PC-9 (cell line): ENCODE measurements at regions not wholly inside any gene's neighbourhood (a gene's known extent, or its start where the extent isn't known, plus 50 kb on each side); places are given as distances from the start of the nearest gene placed in this dataset.

Source experiments
- BruUV-seq: library from RNA; stranded (reverse); fragments of 400-500 nt; replicated peaks from 2 replicates; lab custom pipeline; 2021; lab: Mats Ljungman, UMichigan
- CTCF ChIA-PET: fragments of 300-600 bp; sonication (Branson Sonifier 250); formaldehyde crosslinking; loops from one replicate; lab custom pipeline; 2022; ENCODE audit warnings: antibody characterized with exemption; lab: Charles Lee
- POLR2A ChIA-PET: fragments of 300-600 bp; sonication (Branson Sonifier 250); formaldehyde crosslinking; loops from one replicate; lab custom pipeline; 2022; ENCODE audit warnings: antibody characterized with exemption; ENCODE audit not compliant: unreplicated experiment; lab: Charles Lee
- DNase-seq, 2 experiments: peaks; one replicate each; pipeline versions ENCODE4 v3.0.0 to v3.0.0-alpha.2; 2015 to 2022; ENCODE audit warnings: mixed read lengths in 1 of 2
- H2AFZ ChIP-seq: fragments of 200-600 bp; sonication (generic); 2 replicates; pipeline ENCODE4 v1.8.1; 2017; ENCODE audit warnings: antibody characterized with exemption
- H3F3A ChIP-seq: fragments of 200-600 bp; sonication (generic); 2 replicates; pipeline ENCODE4 v1.8.1; 2017; ENCODE audit warnings: antibody characterized with exemption, mild to moderate bottlenecking, low read depth; ENCODE audit not compliant: insufficient read depth
- H3K27ac ChIP-seq: fragments of 200-600 bp; sonication (generic); 2 replicates; pipeline ENCODE4 v1.6.1; 2016; ENCODE audit warnings: mixed run types
- H3K27me3 ChIP-seq: fragments of 200-600 bp; sonication (generic); 2 replicates; pipeline ENCODE4 v1.6.1; 2016; ENCODE audit warnings: low read depth, mixed run types; ENCODE audit not compliant: insufficient read depth
- H3K36me3 ChIP-seq: fragments of 200-600 bp; sonication (generic); 2 replicates; pipeline ENCODE4 v1.6.1; 2016; ENCODE audit warnings: low read depth, mixed run types
- H3K4me1 ChIP-seq: fragments of 200-600 bp; sonication (generic); replicated peaks from 2 replicates; pipeline ENCODE4 v1.6.1; 2016; ENCODE audit warnings: mixed run types; ENCODE audit not compliant: insufficient read depth
- H3K4me2 ChIP-seq: fragments of 200-600 bp; sonication (generic); 2 replicates; pipeline ENCODE4 v1.6.1; 2017; ENCODE audit warnings: mixed run types
- H3K4me3 ChIP-seq: fragments of 200-600 bp; sonication (generic); 2 replicates; pipeline ENCODE4 v1.6.1; 2016; ENCODE audit warnings: mixed run types
- H3K79me2 ChIP-seq: fragments of 200-600 bp; sonication (generic); 2 replicates; pipeline ENCODE4 v1.6.1; 2017; ENCODE audit warnings: low read depth, mixed run types
- H3K9me2 ChIP-seq: fragments of 200-600 bp; sonication (generic); 2 replicates; pipeline ENCODE4 v1.8.1; 2017; ENCODE audit warnings: mild to moderate bottlenecking; ENCODE audit not compliant: insufficient read depth
- H3K9me3 ChIP-seq: fragments of 200-600 bp; sonication (generic); 2 replicates; pipeline ENCODE4 v1.8.1; 2016; ENCODE audit warnings: low read depth; ENCODE audit not compliant: insufficient read depth
- H4K20me1 ChIP-seq: fragments of 200-600 bp; sonication (generic); 2 replicates; pipeline ENCODE4 v1.8.1; 2017; ENCODE audit not compliant: insufficient read depth
- CTCF ChIP-seq: fragments of 200-600 bp; sonication (generic); conservative IDR thresholded peaks from 2 replicates; pipeline ENCODE4 v1.6.1; 2017; ENCODE audit warnings: mixed run types, antibody characterized with exemption, mild to moderate bottlenecking, moderate library complexity
- EZH2 ChIP-seq: fragments of 200-600 bp; sonication (generic); IDR thresholded peaks from 2 replicates; pipeline ENCODE4 v1.8.0; 2017; ENCODE audit warnings: antibody characterized with exemption, low read depth
- intact Hi-C: fragments of 100-400 bp; cut with micrococcal nuclease; formaldehyde crosslinking; loops from one replicate; pipeline ENCODE4 v1.10.0; 2022; ENCODE audit not compliant: unreplicated experiment

- no peaks in the 10 kb centered on the region for H3K4me1 ChIP-seq
- CTCF ChIA-PET, result no interaction called here
- TF ChIP-seq CTCF (no peak), EZH2 (no peak)
- H3K4me2 ChIP-seq, result no peak overlapping the region
- no peaks in the 10 kb centered on the region for H3K27me3 ChIP-seq
- H4K20me1 ChIP-seq, result no peaks in the 10 kb centered on the region
- no peaks in the 10 kb centered on the region for H3K79me2 ChIP-seq
- H2AFZ ChIP-seq, result no peak overlapping the region
- POLR2A ChIA-PET, result no interaction called here
- no peaks in the 10 kb centered on the region for H3F3A ChIP-seq
- intact Hi-C loops, result no loop called here
- no TSS peak for BruUV-seq
- no peak overlapping the region for H3K27ac ChIP-seq
- H3K9me2 ChIP-seq, result no peaks in the 10 kb centered on the region
- H3K4me3 ChIP-seq, result no peak overlapping the region
- H3K36me3 ChIP-seq, result no peaks in the 10 kb centered on the region
- no peaks in the 10 kb centered on the region for H3K9me3 ChIP-seq
- DNase-seq, result no peak
Measured at GRCh38 chr16:64426131-64426666, 695.7 kb downstream of the CDH11 start.

- intact Hi-C loops, result no loop called here
- Histone ChIP-seq H3K27ac (no peak overlapping the region), H4K20me1 (no peaks in the 10 kb centered on the region), H3K27me3 (no peaks in the 10 kb centered on the region), H3F3A (no peaks in the 10 kb centered on the region), H3K9me3 (no peaks in the 10 kb centered on the region), H3K4me1 (no peaks in the 10 kb centered on the region), H2AFZ (no peak overlapping the region), H3K9me2 (no peaks in the 10 kb centered on the region), H3K79me2 (no peaks in the 10 kb centered on the region), H3K4me2 (no peak overlapping the region), H3K4me3 (no peak overlapping the region), H3K36me3 (no peaks in the 10 kb centered on the region)
- BruUV-seq, result no TSS peak
- ChIA-PET CTCF (no interaction called here), POLR2A (no interaction called here)
- TF ChIP-seq EZH2 (no peak), CTCF (no peak)
- no peak for DNase-seq
Measured at GRCh38 chr16:64425381-64425780, 696.5 kb downstream of the CDH11 start.

- intact Hi-C loops, result no loop called here
Measured at GRCh38 chr16:64422259-64422658, 699.6 kb downstream of the CDH11 start.

More at GRCh38 chr16:64422259-64422658, 699.6 kb downstream of the CDH11 start:
- ChIA-PET POLR2A (no interaction called here), CTCF (no interaction called here)
- no peak for DNase-seq
- no TSS peak for BruUV-seq
- Histone ChIP-seq H3K27me3 (no peaks in the 10 kb centered on the region), H2AFZ (no peak overlapping the region), H3K36me3 (no peaks in the 10 kb centered on the region), H3K27ac (no peak overlapping the region), H4K20me1 (no peaks in the 10 kb centered on the region), H3K4me1 (no peaks in the 10 kb centered on the region), H3K4me2 (no peak overlapping the region), H3K9me3 (no peaks in the 10 kb centered on the region), H3F3A (no peaks in the 10 kb centered on the region), H3K4me3 (no peak overlapping the region), H3K9me2 (no peaks in the 10 kb centered on the region), H3K79me2 (no peaks in the 10 kb centered on the region)
- TF ChIP-seq EZH2 (no peak), CTCF (no peak)
